Liver (tissue), 8 donors: ENCODE measurements at regions not wholly inside any gene's neighbourhood (a gene's known extent, or its start where the extent isn't known, plus 50 kb on each side); places are given as distances from the start of the nearest gene placed in this dataset.

Experiments used
- DNase-seq: peaks from one replicate; pipeline ENCODE4 v3.0.0-alpha.2; 2017; ENCODE audit warnings: low spot score
- H3K27ac ChIP-seq, 2 donors: one replicate each; pipeline ENCODE4 v1.7.0; 2013; ENCODE audit warnings: inconsistent platforms in 2 of 2, low read length in 2 of 2, control low read depth in 1 of 2, low read depth in 1 of 2, mild to moderate bottlenecking in 1 of 2
- H3K27me3 ChIP-seq, 4 donors: one replicate each; pipeline versions ENCODE4 v1.6.1 to v1.7.0; 2013; ENCODE audit warnings: low read length in 3 of 4, inconsistent platforms in 1 of 4, mild to moderate bottlenecking in 1 of 4, moderate library complexity in 1 of 4; ENCODE audit not compliant: control insufficient read depth in 4 of 4, insufficient read depth in 4 of 4
- H3K36me3 ChIP-seq, 4 donors: one replicate each; pipeline versions ENCODE4 v1.6.1 to v1.7.0; 2013; ENCODE audit warnings: low read length in 3 of 4, mild to moderate bottlenecking in 3 of 4, low read depth in 1 of 4, moderate library complexity in 1 of 4; ENCODE audit not compliant: control insufficient read depth in 4 of 4, insufficient read depth in 3 of 4
- H3K4me1 ChIP-seq, 4 donors: one replicate each; pipeline versions ENCODE4 v1.6.1 to v1.7.0; 2013; ENCODE audit warnings: low read length in 3 of 4, mild to moderate bottlenecking in 3 of 4, moderate library complexity in 1 of 4; ENCODE audit not compliant: control insufficient read depth in 4 of 4, insufficient read depth in 4 of 4
- H3K4me3 ChIP-seq, 3 donors: one replicate each; pipeline versions ENCODE4 v1.6.1 to v1.7.0; 2013; ENCODE audit warnings: low read length in 3 of 3, control low read depth in 1 of 3, low read depth in 1 of 3, mild to moderate bottlenecking in 1 of 3
- H3K9ac ChIP-seq, 2 donors: one replicate each; pipeline ENCODE4 v1.7.0; 2013; ENCODE audit warnings: low read length in 2 of 2, mild to moderate bottlenecking in 2 of 2, moderate library complexity in 2 of 2, control low read depth in 1 of 2, low read depth in 1 of 2
- H3K9me3 ChIP-seq, 4 donors: one replicate each; pipeline versions ENCODE4 v1.6.1 to v1.7.0; 2013; ENCODE audit warnings: low read length in 3 of 4; ENCODE audit not compliant: control insufficient read depth in 4 of 4
- EGR1 ChIP-seq, 2 donors: IDR thresholded peaks; 2 replicates each; pipeline ENCODE4 v1.6.1; 2016 to 2018; ENCODE audit warnings: antibody characterized with exemption in 2 of 2, low read depth in 2 of 2
- FOXA1 ChIP-seq: IDR thresholded peaks from 2 replicates; pipeline ENCODE4 v1.6.1; 2016; ENCODE audit warnings: antibody characterized with exemption
- FOXA2 ChIP-seq: IDR thresholded peaks from 2 replicates; pipeline ENCODE4 v1.6.1; 2016; ENCODE audit warnings: antibody characterized with exemption
- HNF4G ChIP-seq: IDR thresholded peaks from 2 replicates; pipeline ENCODE4 v1.6.1; 2016; ENCODE audit warnings: antibody characterized with exemption
- NR2F2 ChIP-seq: IDR thresholded peaks from 2 replicates; pipeline ENCODE4 v1.6.1; 2016; ENCODE audit warnings: antibody characterized with exemption
- RAD21 ChIP-seq, 2 donors: IDR thresholded peaks; 2 replicates each; pipeline ENCODE4 v1.6.1; 2016; ENCODE audit warnings: antibody characterized with exemption in 2 of 2, mild to moderate bottlenecking in 2 of 2
- RXRA ChIP-seq, 2 donors: IDR thresholded peaks; 2 replicates each; pipeline ENCODE4 v1.6.1; 2017 to 2018; ENCODE audit warnings: antibody characterized with exemption in 2 of 2, mild to moderate bottlenecking in 1 of 2
- SP1 ChIP-seq: IDR thresholded peaks from 2 replicates; pipeline ENCODE4 v1.6.1; 2018; ENCODE audit warnings: antibody characterized with exemption, mild to moderate bottlenecking
- TAF1 ChIP-seq: conservative IDR thresholded peaks from 2 replicates; pipeline ENCODE4 v1.6.1; 2016; ENCODE audit warnings: antibody characterized with exemption, mild to moderate bottlenecking
- ZBTB33 ChIP-seq: IDR thresholded peaks from 2 replicates; pipeline ENCODE4 v1.6.1; 2016; ENCODE audit warnings: antibody characterized with exemption
- WGBS: extraction: QIAGEN DNeasy Blood & Tissue Kit; methylation state at CpG from one replicate; pipeline ENCODE4 v1.1.7; 2013; 5-methylcytosine and 5-hydroxymethylcytosine counted together
- TF ChIP-seq, protein P1 (sequence below): IDR thresholded peaks from 2 replicates; pipeline ENCODE4 v1.6.1; 2016; ENCODE audit warnings: antibody characterized with exemption
- TF ChIP-seq, protein P2 (sequence below): IDR thresholded peaks from 2 replicates; pipeline ENCODE4 v1.6.1; 2016; ENCODE audit warnings: antibody characterized with exemption
- TF ChIP-seq, protein P3 (sequence below): IDR thresholded peaks from 2 replicates; pipeline ENCODE4 v1.6.1; 2016; ENCODE audit warnings: antibody characterized with exemption, mild to moderate bottlenecking
- TF ChIP-seq, protein P4 (sequence below): fragments of 150-350 bp; IDR thresholded peaks from 2 replicates; pipeline ENCODE4 v1.5.1; 2017; ENCODE audit warnings: improper control_type of control experiment, low read depth, low read length; ENCODE audit not compliant: missing input control
- donor health status: healthy.
- donor health status: healthy.
- donor health status: healthy.
- donor health status: healthy.
- donor health status: healthy.

DNA sequence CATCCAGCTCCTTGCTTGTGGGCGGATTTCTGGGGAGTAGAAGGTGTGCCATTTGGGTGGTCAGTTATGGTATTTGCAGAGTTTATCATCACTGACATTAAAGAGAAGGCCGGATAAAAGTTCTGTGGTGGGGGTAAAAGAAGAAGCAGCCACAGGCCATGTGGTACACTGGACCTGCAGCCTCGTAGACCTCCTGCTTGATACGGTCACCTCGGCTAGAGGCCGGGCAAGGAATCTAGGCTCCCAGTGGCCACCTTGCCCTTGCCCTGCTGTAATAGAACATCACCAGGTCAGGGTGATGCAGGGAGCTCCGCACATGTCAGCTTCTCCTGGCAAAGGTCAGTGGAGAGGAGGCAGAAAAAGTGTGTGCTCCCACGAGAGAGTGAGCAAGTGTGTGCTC is 376.1 kb upstream of the IRX4 start:
- H3K4me1 ChIP-seq: no peaks in the 10 kb centered on the region
- H3K27me3 ChIP-seq: peaks cover 0 to 3% (median 0%) of the 10 kb centered on the region in 4 donors
- H3K4me3 ChIP-seq: no peak overlapping the region
- no peaks in the 10 kb centered on the region for H3K36me3 ChIP-seq
- no peak for DNase-seq
- no peak overlapping the region for H3K9ac ChIP-seq
- no peaks in the 10 kb centered on the region for H3K9me3 ChIP-seq
- TF ChIP-seq RXRA (IDR thresholded peaks at IDR 0.05): no peak
- no peak for TF ChIP-seq NR2F2
- H3K27ac ChIP-seq: no peak overlapping the region
- 74% methylated on average over 8 of the region's 8 CpGs for WGBS

DNA sequence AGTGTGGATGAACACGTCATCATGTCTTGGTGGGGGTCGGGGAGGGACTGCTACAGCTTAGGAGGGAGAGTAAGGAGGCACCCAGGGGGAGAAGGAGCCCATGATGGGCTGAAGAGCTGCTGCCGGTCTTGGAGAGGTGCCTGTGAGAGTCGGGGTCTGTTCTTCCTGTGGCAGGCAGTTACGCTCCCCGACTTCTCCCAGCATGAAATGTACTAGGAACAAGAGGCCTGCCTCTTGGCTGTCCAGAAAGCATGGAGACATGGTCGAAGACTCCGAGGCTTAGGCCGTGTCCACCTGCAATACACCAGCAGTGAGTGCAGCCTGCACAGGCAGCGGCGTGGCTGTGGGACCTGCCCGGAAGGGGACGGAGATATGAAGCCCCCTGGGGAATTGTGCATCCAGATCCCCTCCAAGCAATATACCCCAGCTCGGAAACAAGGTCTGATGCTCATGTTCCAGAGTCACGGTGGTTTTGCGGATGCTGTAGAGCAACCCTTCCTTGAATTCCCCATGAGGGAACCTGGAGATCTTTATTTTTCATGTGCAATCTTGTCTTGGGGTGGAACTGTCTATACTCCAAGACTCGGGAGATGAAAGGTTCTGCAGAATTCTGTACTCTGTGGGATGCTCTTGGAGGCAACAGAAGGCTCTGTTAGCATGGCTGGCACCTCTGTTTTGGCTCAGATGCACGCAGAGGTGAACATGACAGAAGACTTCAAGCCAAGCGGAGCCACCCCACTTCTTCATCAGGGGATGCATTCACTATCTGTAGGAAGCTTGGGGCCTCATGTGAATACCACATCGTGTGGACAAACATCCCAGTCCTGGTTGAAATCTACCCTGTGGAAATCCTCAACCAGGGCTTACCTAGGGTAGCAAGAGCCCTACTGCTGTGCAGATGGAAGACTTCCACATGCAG is 374.9 kb upstream of the IRX4 start:
- Histone ChIP-seq H3K27me3 (peaks cover 0 to 3% (median 0%) of the 10 kb centered on the region in 4 donors), H3K4me1 (no peaks in the 10 kb centered on the region), H3K36me3 (no peaks in the 10 kb centered on the region), H3K9me3 (no peaks in the 10 kb centered on the region), H3K27ac (no peak overlapping the region), H3K4me3 (no peak overlapping the region), H3K9ac (no peak overlapping the region)
- no peak for TF ChIP-seq FOXA2
- no peak for TF ChIP-seq RAD21 (IDR thresholded peaks at IDR 0.05)
- no peak for TF ChIP-seq SP1
- no peak for TF ChIP-seq ZBTB33
- TF ChIP-seq HNF4G: no peak
- TF ChIP-seq, protein P1, sequence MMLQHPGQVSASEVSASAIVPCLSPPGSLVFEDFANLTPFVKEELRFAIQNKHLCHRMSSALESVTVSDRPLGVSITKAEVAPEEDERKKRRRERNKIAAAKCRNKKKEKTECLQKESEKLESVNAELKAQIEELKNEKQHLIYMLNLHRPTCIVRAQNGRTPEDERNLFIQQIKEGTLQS: no peak
- WGBS: 81% methylated on average over 20 of the region's 20 CpGs
- DNase-seq: no peak

GRCh38 chr5:2256691-2257280 is 374.1 kb upstream of the IRX4 start:
- 74% methylated on average over 15 of the region's 15 CpGs for WGBS
- TF ChIP-seq, protein P2, sequence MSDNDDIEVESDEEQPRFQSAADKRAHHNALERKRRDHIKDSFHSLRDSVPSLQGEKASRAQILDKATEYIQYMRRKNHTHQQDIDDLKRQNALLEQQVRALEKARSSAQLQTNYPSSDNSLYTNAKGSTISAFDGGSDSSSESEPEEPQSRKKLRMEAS: no peak
- TF ChIP-seq HNF4G: no peak
- no peak for TF ChIP-seq RAD21 (IDR thresholded peaks at IDR 0.05)
- no peak for TF ChIP-seq RXRA (IDR thresholded peaks at IDR 0.05)
- no peak for TF ChIP-seq TAF1
- TF ChIP-seq, protein P1: no peak
- TF ChIP-seq FOXA1: no peak
- no peak for TF ChIP-seq SP1
- TF ChIP-seq, protein P3, sequence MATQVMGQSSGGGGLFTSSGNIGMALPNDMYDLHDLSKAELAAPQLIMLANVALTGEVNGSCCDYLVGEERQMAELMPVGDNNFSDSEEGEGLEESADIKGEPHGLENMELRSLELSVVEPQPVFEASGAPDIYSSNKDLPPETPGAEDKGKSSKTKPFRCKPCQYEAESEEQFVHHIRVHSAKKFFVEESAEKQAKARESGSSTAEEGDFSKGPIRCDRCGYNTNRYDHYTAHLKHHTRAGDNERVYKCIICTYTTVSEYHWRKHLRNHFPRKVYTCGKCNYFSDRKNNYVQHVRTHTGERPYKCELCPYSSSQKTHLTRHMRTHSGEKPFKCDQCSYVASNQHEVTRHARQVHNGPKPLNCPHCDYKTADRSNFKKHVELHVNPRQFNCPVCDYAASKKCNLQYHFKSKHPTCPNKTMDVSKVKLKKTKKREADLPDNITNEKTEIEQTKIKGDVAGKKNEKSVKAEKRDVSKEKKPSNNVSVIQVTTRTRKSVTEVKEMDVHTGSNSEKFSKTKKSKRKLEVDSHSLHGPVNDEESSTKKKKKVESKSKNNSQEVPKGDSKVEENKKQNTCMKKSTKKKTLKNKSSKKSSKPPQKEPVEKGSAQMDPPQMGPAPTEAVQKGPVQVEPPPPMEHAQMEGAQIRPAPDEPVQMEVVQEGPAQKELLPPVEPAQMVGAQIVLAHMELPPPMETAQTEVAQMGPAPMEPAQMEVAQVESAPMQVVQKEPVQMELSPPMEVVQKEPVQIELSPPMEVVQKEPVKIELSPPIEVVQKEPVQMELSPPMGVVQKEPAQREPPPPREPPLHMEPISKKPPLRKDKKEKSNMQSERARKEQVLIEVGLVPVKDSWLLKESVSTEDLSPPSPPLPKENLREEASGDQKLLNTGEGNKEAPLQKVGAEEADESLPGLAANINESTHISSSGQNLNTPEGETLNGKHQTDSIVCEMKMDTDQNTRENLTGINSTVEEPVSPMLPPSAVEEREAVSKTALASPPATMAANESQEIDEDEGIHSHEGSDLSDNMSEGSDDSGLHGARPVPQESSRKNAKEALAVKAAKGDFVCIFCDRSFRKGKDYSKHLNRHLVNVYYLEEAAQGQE: no peak
- TF ChIP-seq EGR1 (IDR thresholded peaks at IDR 0.05; ENCODE audit: low read depth in 2 of 2): no peak
- no peak for TF ChIP-seq ZBTB33
- no peak for TF ChIP-seq NR2F2
- TF ChIP-seq, protein P4, sequence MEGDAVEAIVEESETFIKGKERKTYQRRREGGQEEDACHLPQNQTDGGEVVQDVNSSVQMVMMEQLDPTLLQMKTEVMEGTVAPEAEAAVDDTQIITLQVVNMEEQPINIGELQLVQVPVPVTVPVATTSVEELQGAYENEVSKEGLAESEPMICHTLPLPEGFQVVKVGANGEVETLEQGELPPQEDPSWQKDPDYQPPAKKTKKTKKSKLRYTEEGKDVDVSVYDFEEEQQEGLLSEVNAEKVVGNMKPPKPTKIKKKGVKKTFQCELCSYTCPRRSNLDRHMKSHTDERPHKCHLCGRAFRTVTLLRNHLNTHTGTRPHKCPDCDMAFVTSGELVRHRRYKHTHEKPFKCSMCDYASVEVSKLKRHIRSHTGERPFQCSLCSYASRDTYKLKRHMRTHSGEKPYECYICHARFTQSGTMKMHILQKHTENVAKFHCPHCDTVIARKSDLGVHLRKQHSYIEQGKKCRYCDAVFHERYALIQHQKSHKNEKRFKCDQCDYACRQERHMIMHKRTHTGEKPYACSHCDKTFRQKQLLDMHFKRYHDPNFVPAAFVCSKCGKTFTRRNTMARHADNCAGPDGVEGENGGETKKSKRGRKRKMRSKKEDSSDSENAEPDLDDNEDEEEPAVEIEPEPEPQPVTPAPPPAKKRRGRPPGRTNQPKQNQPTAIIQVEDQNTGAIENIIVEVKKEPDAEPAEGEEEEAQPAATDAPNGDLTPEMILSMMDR: no peak

More at GRCh38 chr5:2256691-2257280, 374.1 kb upstream of the IRX4 start:
- H3K9ac ChIP-seq: no peak overlapping the region
- no peak overlapping the region for H3K27ac ChIP-seq
- no peak overlapping the region for H3K4me3 ChIP-seq
- no peak for DNase-seq
- H3K27me3 ChIP-seq: peaks cover 0 to 3% (median 0%) of the 10 kb centered on the region in 4 donors
- H3K9me3 ChIP-seq: no peaks in the 10 kb centered on the region
- H3K4me1 ChIP-seq: no peaks in the 10 kb centered on the region
- no peaks in the 10 kb centered on the region for H3K36me3 ChIP-seq
